K562 (cell line): ENCODE measurements at regions not wholly inside any gene's neighbourhood (a gene's known extent, or its start where the extent isn't known, plus 50 kb on each side); places are given as distances from the start of the nearest gene placed in this dataset.

Experiments
- ATAC-seq: fragments of 200-7000 bp; cut with Tn5 transposase; 3 replicates; pipeline ENCODE4 v1.9.1; 2020; ENCODE audit warnings: moderate library complexity
- BruUV-seq: library from RNA; stranded (reverse); fragments of 400-500 nt; replicated peaks from 2 replicates; lab custom pipeline; 2021; lab: Mats Ljungman, UMichigan
- CTCF ChIA-PET: fragments of 300-600 bp; formaldehyde crosslinking; extraction: SDS; loops from one replicate; lab custom pipeline; 2021; ENCODE audit warnings: low intra/inter-chr PET ratio; lab: Yijun Ruan, JAX
- POLR2A ChIA-PET: fragments of 300-600, 350-650 bp; sonication (Branson Sonifier 250); formaldehyde crosslinking; extraction: SDS; loops from one replicate; lab custom pipeline; 2021; ENCODE audit warnings: antibody characterized with exemption, inconsistent platforms; lab: Yijun Ruan, JAX
- DNase-seq, 4 experiments: peaks; one replicate each; pipeline versions ENCODE4 v3.0.0 to v3.0.0-alpha.2; 2011 to 2018; ENCODE audit warnings: low spot score in 3 of 4, mixed read lengths in 3 of 4; ENCODE audit errors: extremely low read depth in 1 of 4
- FAIRE-seq: peaks from 2 replicates; lab custom pipeline; 2011; peaks lifted over from hg19 to GRCh38; lab: Jason Lieb, UNC
- H2AFZ ChIP-seq: 2 replicates; pipeline ENCODE4 v1.6.0; 2011; ENCODE audit warnings: low read depth, low read length, control low read depth, inconsistent platforms
- H3K27ac ChIP-seq: fragments of 200-600 bp; 3 replicates; pipeline ENCODE4 v1.8.0; 2011; ENCODE audit warnings: low read depth, mild to moderate bottlenecking, control low read depth, inconsistent platforms, low read length, moderate library complexity, mixed read lengths; ENCODE audit errors: extremely low read depth
- H3K27me3 ChIP-seq, 2 experiments: fragments of 300-600 bp in 1 of 2; 2 replicates in 1 of 2; 3 replicates in 1 of 2; pipeline versions ENCODE4 v1.6.0 to v1.8.0; 2011; ENCODE audit warnings: inconsistent platforms in 2 of 2, low read length in 2 of 2, mild to moderate bottlenecking in 1 of 2, mixed read lengths in 1 of 2, moderate library complexity in 1 of 2; ENCODE audit not compliant: control insufficient read depth in 2 of 2, insufficient read depth in 2 of 2
- H3K36me3 ChIP-seq: fragments of 300-600 bp; 3 replicates; pipeline ENCODE4 v1.8.0; 2011; ENCODE audit warnings: mild to moderate bottlenecking, low read length, inconsistent platforms; ENCODE audit not compliant: control insufficient read depth, insufficient read depth
- H3K4me1 ChIP-seq, 2 experiments: fragments of 200-600 bp in 1 of 2; replicated peaks in 1 of 2; 2 replicates in 1 of 2; 3 replicates in 1 of 2; pipeline versions ENCODE4 v1.5.1 to v1.8.0; 2011; ENCODE audit warnings: inconsistent platforms in 2 of 2, low read length in 2 of 2, mild to moderate bottlenecking in 1 of 2, mixed read lengths in 1 of 2, moderate library complexity in 1 of 2; ENCODE audit not compliant: control insufficient read depth in 2 of 2, insufficient read depth in 2 of 2
- H3K4me2 ChIP-seq: 2 replicates; pipeline ENCODE4 v1.6.1; 2011; ENCODE audit warnings: low read length, control low read depth, inconsistent platforms, mixed read lengths; ENCODE audit not compliant: insufficient read depth
- H3K4me3 ChIP-seq: fragments of 200-600 bp; sonication (generic), shearing (Covaris generic); 2 replicates; pipeline ENCODE4 v1.5.1; 2016; ENCODE audit warnings: control low read depth, inconsistent platforms
- H3K79me2 ChIP-seq: fragments of 200-600 bp; 3 replicates; pipeline ENCODE4 v1.8.0; 2011; ENCODE audit warnings: low read length, inconsistent platforms; ENCODE audit not compliant: control insufficient read depth, insufficient read depth
- H3K9ac ChIP-seq, 2 experiments: 2 replicates each; pipeline versions ENCODE4 v1.6.0 to v1.6.1; 2011; ENCODE audit warnings: low read depth in 2 of 2, low read length in 2 of 2, control low read depth in 1 of 2, inconsistent platforms in 1 of 2, mild to moderate bottlenecking in 1 of 2, mixed read lengths in 1 of 2; ENCODE audit not compliant: insufficient read depth in 1 of 2
- H3K9me1 ChIP-seq: one replicate; pipeline ENCODE4 v1.6.0; 2011; ENCODE audit warnings: inconsistent platforms, mild to moderate bottlenecking, low read length, moderate library complexity; ENCODE audit not compliant: control insufficient read depth, insufficient read depth
- H3K9me3 ChIP-seq: replicated peaks from 2 replicates; pipeline ENCODE4 v1.5.1; 2011; ENCODE audit warnings: low read depth, low read length, inconsistent platforms; ENCODE audit not compliant: control insufficient read depth, insufficient read depth
- H4K20me1 ChIP-seq: replicated peaks from 2 replicates; pipeline ENCODE4 v1.6.1; 2011; ENCODE audit warnings: low read length, inconsistent platforms, mixed read lengths; ENCODE audit not compliant: control insufficient read depth, insufficient read depth
- CREB3 ChIP-seq: fragments of 450-650 bp; conservative IDR thresholded peaks from 2 replicates; pipeline ENCODE4 v1.6.1; 2016; ENCODE audit warnings: missing genetic modification characterization, low read depth, mild to moderate bottlenecking, missing compliant biosample characterization, moderate library complexity
- CREB3L1 ChIP-seq: fragments of 450-650 bp; IDR thresholded peaks from 2 replicates; pipeline ENCODE4 v1.6.1; 2014; ENCODE audit warnings: low read depth, mild to moderate bottlenecking, moderate library complexity, borderline replicate concordance
- NEUROD1 ChIP-seq: fragments of 150-350 bp; IDR thresholded peaks from 2 replicates; pipeline ENCODE4 v1.6.1; 2014; ENCODE audit warnings: borderline replicate concordance, low read length, low read depth; ENCODE audit not compliant: partially characterized antibody
- RHOXF2B ChIP-seq: fragments of 250-450 bp; sonication (Bioruptor Pico); conservative IDR thresholded peaks from 2 replicates; pipeline ENCODE4 v1.5.1; 2021
- RREB1 ChIP-seq: fragments of 250-450 bp; sonication (Bioruptor Pico); IDR thresholded peaks from 2 replicates; pipeline ENCODE4 v1.4.0; 2020
- STAT6 ChIP-seq: sonication (generic); formaldehyde crosslinking; IDR thresholded peaks from 2 replicates; pipeline ENCODE4 v1.8.1; 2023; ENCODE audit warnings: mild to moderate bottlenecking, missing genetic modification reagents
- WGBS: fragments of 100-300 bp; shearing (Covaris generic); methylation state at CpG from one replicate; pipeline ENCODE4 v1.1.6; 2016; ENCODE audit warnings: low coverage, mixed read lengths; ENCODE audit not compliant: insufficient coverage; ENCODE audit errors: missing lambda C conversion rate; 5-methylcytosine and 5-hydroxymethylcytosine counted together
- in situ Hi-C: fragments of 300-500 bp; cut with MboI; formaldehyde crosslinking; loops from 4 replicates; pipeline ENCODE4 v1.15.0; 2018; ENCODE audit warnings: inconsistent platforms, mixed read lengths
- intact Hi-C: fragments of 100-400 bp; cut with micrococcal nuclease; formaldehyde crosslinking; loops from 2 replicates; pipeline ENCODE4 v1.14.2; 2022

GRCh38 chr16:65308506-65308905, 186.6 kb upstream of the CDH11 start (continued):
- no peak for TF ChIP-seq RREB1 (CRISPR knock-in tag)
- no peak for TF ChIP-seq NEUROD1
- TF ChIP-seq, all 486 proteins: peak for 0

- Histone ChIP-seq H3K27ac (no peak overlapping the region), H3K4me2 (no peak overlapping the region), H3K9me1 (no peaks in the 10 kb centered on the region), H3K9ac (no peak overlapping the region), H3K27me3 (no peaks in the 10 kb centered on the region), H3K36me3 (no peaks in the 10 kb centered on the region), H2AFZ (no peak overlapping the region), H3K79me2 (no peaks in the 10 kb centered on the region), H3K4me1 (no peaks in the 10 kb centered on the region), H4K20me1 (no peaks in the 10 kb centered on the region), H3K9me3 (no peaks in the 10 kb centered on the region), H3K4me3 (no peak overlapping the region)
- no peak for FAIRE-seq
- ChIA-PET POLR2A (no interaction called here), CTCF (no interaction called here)
- intact Hi-C loops (no loop called here), in situ Hi-C loops (no loop called here)
- no peak for DNase-seq
- 2% methylated on average over 5 of the region's 5 CpGs for WGBS
- no TSS peak for BruUV-seq
- ATAC-seq = no peak
- TF ChIP-seq RHOXF2B (CRISPR knock-in tag) (no peak), STAT6 (CRISPR knock-in tag) (no peak), CREB3L1 (no peak), CREB3 (tag) (no peak)
These were observed 185.4 kb upstream of the CDH11 start for GRCh38 chr16:65307286-65307685.
